ENCODE measurements at regions not wholly inside any gene's neighbourhood (a gene's known extent, or its start where the extent isn't known, plus 50 kb on each side); places are given as distances from the start of the nearest gene placed in this dataset.
"Not testable (repeated sequence)": the region's sequence is repeated elsewhere in the genome, so short reads cannot be mapped to it uniquely, and the experiment has no call there.

DNA sequence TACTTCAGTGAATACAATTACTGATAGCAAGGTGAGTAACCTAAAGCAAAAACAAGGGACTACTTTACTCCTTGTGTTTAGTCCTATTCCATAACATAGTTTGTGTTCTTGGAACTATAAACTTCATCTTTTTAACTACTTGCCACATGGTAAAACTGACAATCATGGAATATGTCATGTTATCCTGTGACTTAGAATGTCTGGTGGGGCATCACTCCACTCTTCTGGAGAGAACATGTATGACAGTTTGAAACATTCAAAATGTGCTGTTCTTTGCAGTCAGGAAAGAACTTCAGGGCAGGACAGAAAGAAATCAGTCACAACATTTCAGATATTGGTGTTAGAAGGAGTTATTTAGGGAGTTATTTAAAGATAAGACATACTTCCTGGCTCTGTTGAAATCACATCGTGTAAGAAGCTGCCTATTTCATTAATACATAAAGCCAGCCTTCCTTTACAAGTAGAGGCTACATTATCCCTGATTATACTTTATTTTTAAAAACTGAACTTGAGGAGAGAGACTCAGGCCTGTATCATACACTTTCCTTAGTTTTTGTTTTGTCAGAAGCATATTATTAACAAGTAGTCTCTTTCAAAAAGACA, 184.9 kb downstream of the SPATA31A6 start:
- not testable (repeated sequence) for TF ChIP-seq MYC (IDR thresholded peaks at IDR 0.05; ENCODE audit: low read depth, low read length); EZH2 (IDR thresholded peaks at IDR 0.05; ENCODE audit: borderline replicate concordance, low read depth, low read length, severe bottlenecking); POLR2A (IDR thresholded peaks at IDR 0.05; ENCODE audit: low read depth, low read length); POLR2AphosphoS5 (IDR thresholded peaks at IDR 0.05; ENCODE audit: insufficient read depth, low read depth, low read length); JUN (IDR thresholded peaks at IDR 0.05; ENCODE audit: borderline replicate concordance, insufficient read depth, insufficient read length, low read depth); GATA2 (IDR thresholded peaks at IDR 0.05; ENCODE audit: insufficient read depth, insufficient read length, low read depth, low read length)
- TF ChIP-seq, protein P1, sequence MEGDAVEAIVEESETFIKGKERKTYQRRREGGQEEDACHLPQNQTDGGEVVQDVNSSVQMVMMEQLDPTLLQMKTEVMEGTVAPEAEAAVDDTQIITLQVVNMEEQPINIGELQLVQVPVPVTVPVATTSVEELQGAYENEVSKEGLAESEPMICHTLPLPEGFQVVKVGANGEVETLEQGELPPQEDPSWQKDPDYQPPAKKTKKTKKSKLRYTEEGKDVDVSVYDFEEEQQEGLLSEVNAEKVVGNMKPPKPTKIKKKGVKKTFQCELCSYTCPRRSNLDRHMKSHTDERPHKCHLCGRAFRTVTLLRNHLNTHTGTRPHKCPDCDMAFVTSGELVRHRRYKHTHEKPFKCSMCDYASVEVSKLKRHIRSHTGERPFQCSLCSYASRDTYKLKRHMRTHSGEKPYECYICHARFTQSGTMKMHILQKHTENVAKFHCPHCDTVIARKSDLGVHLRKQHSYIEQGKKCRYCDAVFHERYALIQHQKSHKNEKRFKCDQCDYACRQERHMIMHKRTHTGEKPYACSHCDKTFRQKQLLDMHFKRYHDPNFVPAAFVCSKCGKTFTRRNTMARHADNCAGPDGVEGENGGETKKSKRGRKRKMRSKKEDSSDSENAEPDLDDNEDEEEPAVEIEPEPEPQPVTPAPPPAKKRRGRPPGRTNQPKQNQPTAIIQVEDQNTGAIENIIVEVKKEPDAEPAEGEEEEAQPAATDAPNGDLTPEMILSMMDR (IDR thresholded peaks at IDR 0.05; ENCODE audit: extremely low read depth in 1 of 2, insufficient read depth in 1 of 2, low read depth in 1 of 2, low read length in 2 of 2) = peak in 1 of 2 donors; percentile 10
